Loucy (cell line): ENCODE measurements at regions not wholly inside any gene's neighbourhood (a gene's known extent, or its start where the extent isn't known, plus 50 kb on each side); places are given as distances from the start of the nearest gene placed in this dataset.

Experiments
- H2AFZ ChIP-seq: fragments of 200-600 bp; sonication (generic); 2 replicates; pipeline ENCODE4 v1.6.0; 2016; ENCODE audit warnings: antibody characterized with exemption, mild to moderate bottlenecking, low read length, moderate library complexity
- H3F3A ChIP-seq: fragments of 200-600 bp; 2 replicates; pipeline ENCODE4 v1.6.0; 2016; ENCODE audit warnings: antibody characterized with exemption, low read depth, mild to moderate bottlenecking
- H3K27me3 ChIP-seq: fragments of 200-600 bp; sonication (generic); 2 replicates; pipeline ENCODE4 v1.6.1; 2014; ENCODE audit warnings: low read length, mild to moderate bottlenecking; ENCODE audit not compliant: insufficient read depth, poor library complexity, severe bottlenecking
- H3K36me3 ChIP-seq: fragments of 200-600 bp; sonication (generic); 2 replicates; pipeline ENCODE4 v1.6.1; 2016; ENCODE audit warnings: low read length; ENCODE audit not compliant: insufficient read depth
- H3K4me1 ChIP-seq: fragments of 200-600 bp; sonication (generic); 2 replicates; pipeline ENCODE4 v1.5.1; 2014; ENCODE audit warnings: low read length, mild to moderate bottlenecking; ENCODE audit not compliant: insufficient read depth, poor library complexity, severe bottlenecking
- H3K4me2 ChIP-seq: fragments of 200-600 bp; sonication (generic); 2 replicates; pipeline ENCODE4 v1.6.0; 2014; ENCODE audit warnings: antibody characterized with exemption, low read length, low read depth, mild to moderate bottlenecking; ENCODE audit not compliant: poor library complexity, severe bottlenecking
- H3K4me3 ChIP-seq: fragments of 200-600 bp; sonication (generic); 2 replicates; pipeline ENCODE4 v1.5.1; 2014; ENCODE audit warnings: low read length, mild to moderate bottlenecking, mixed read lengths; ENCODE audit not compliant: poor library complexity, severe bottlenecking
- H3K79me2 ChIP-seq: fragments of 200-600 bp; sonication (generic); 2 replicates; pipeline ENCODE4 v1.6.1; 2014; ENCODE audit warnings: low read length; ENCODE audit not compliant: insufficient read depth
- H3K9ac ChIP-seq: fragments of 200-600 bp; sonication (generic); 2 replicates; pipeline ENCODE4 v1.6.0; 2014; ENCODE audit warnings: mild to moderate bottlenecking, low read depth, low read length, moderate library complexity; ENCODE audit not compliant: poor library complexity, severe bottlenecking
- H3K9me2 ChIP-seq: fragments of 200-600 bp; sonication (generic); replicated peaks from 2 replicates; pipeline ENCODE4 v1.6.1; 2016; ENCODE audit warnings: low read depth, low read length, mixed read lengths
- H3K9me3 ChIP-seq: fragments of 200-600 bp; sonication (generic); 2 replicates; pipeline ENCODE4 v1.6.1; 2014; ENCODE audit warnings: mild to moderate bottlenecking, antibody characterized with exemption, low read length, low read depth; ENCODE audit not compliant: insufficient read depth
- H4K20me1 ChIP-seq: fragments of 200-600 bp; sonication (generic); 2 replicates; pipeline ENCODE4 v1.6.0; 2014; ENCODE audit warnings: antibody characterized with exemption, low read length, mild to moderate bottlenecking; ENCODE audit not compliant: insufficient read depth, poor library complexity, severe bottlenecking
- CTCF ChIP-seq: fragments of 200-600 bp; sonication (generic); conservative IDR thresholded peaks from 2 replicates; pipeline ENCODE4 v1.5.1; 2014; ENCODE audit warnings: mild to moderate bottlenecking, antibody characterized with exemption, low read length
- EZH2phosphoT487 ChIP-seq: fragments of 200-600 bp; IDR thresholded peaks from 2 replicates; pipeline ENCODE4 v1.6.1; 2018; ENCODE audit warnings: antibody characterized with exemption, mild to moderate bottlenecking, moderate library complexity, borderline replicate concordance

GRCh38 chr14:55889124-55889523 is 229.1 kb upstream of the PELI2 start:
- no peak for TF ChIP-seq EZH2phosphoT487
- no peak for TF ChIP-seq CTCF

GRCh38 chr14:55891692-55892091 is 226.5 kb upstream of the PELI2 start:
- Histone ChIP-seq H3K4me3 (no peak overlapping the region), H3K9me3 (no peaks in the 10 kb centered on the region), H3K4me1 (no peaks in the 10 kb centered on the region), H2AFZ (no peak overlapping the region), H3K9ac (no peak overlapping the region), H3F3A (no peaks in the 10 kb centered on the region), H3K4me2 (no peak overlapping the region), H3K79me2 (no peaks in the 10 kb centered on the region), H3K36me3 (no peaks in the 10 kb centered on the region), H4K20me1 (no peaks in the 10 kb centered on the region), H3K27me3 (no peaks in the 10 kb centered on the region), H3K9me2 (no peaks in the 10 kb centered on the region)
- TF ChIP-seq CTCF, result no peak

More at GRCh38 chr14:55889124-55889523, 229.1 kb upstream of the PELI2 start:
- no peaks in the 10 kb centered on the region for H3K9me2 ChIP-seq
- H3F3A ChIP-seq, result no peaks in the 10 kb centered on the region
- H3K4me1 ChIP-seq, result no peaks in the 10 kb centered on the region
- H3K27me3 ChIP-seq, result no peaks in the 10 kb centered on the region
- no peaks in the 10 kb centered on the region for H3K9me3 ChIP-seq
- no peaks in the 10 kb centered on the region for H3K79me2 ChIP-seq
- no peak overlapping the region for H3K4me2 ChIP-seq
- H2AFZ ChIP-seq, result no peak overlapping the region
- H3K36me3 ChIP-seq, result no peaks in the 10 kb centered on the region
- H4K20me1 ChIP-seq, result no peaks in the 10 kb centered on the region
- no peak overlapping the region for H3K4me3 ChIP-seq
- no peak overlapping the region for H3K9ac ChIP-seq

- Histone ChIP-seq H3K4me3 (no peak overlapping the region), H2AFZ (no peak overlapping the region), H3K4me1 (no peaks in the 10 kb centered on the region), H3K36me3 (no peaks in the 10 kb centered on the region), H3K27me3 (no peaks in the 10 kb centered on the region), H3K9ac (no peak overlapping the region), H3F3A (no peaks in the 10 kb centered on the region), H3K9me2 (no peaks in the 10 kb centered on the region), H3K79me2 (no peaks in the 10 kb centered on the region), H4K20me1 (no peaks in the 10 kb centered on the region), H3K4me2 (no peak overlapping the region), H3K9me3 (no peaks in the 10 kb centered on the region)
- TF ChIP-seq CTCF, result no peak
- no peak for TF ChIP-seq EZH2phosphoT487
Measured at GRCh38 chr14:55892906-55893305, 225.3 kb upstream of the PELI2 start.
